ENCODE measurements at regions not wholly inside any gene's neighbourhood (a gene's known extent, or its start where the extent isn't known, plus 50 kb on each side); places are given as distances from the start of the nearest gene placed in this dataset.

DNA sequence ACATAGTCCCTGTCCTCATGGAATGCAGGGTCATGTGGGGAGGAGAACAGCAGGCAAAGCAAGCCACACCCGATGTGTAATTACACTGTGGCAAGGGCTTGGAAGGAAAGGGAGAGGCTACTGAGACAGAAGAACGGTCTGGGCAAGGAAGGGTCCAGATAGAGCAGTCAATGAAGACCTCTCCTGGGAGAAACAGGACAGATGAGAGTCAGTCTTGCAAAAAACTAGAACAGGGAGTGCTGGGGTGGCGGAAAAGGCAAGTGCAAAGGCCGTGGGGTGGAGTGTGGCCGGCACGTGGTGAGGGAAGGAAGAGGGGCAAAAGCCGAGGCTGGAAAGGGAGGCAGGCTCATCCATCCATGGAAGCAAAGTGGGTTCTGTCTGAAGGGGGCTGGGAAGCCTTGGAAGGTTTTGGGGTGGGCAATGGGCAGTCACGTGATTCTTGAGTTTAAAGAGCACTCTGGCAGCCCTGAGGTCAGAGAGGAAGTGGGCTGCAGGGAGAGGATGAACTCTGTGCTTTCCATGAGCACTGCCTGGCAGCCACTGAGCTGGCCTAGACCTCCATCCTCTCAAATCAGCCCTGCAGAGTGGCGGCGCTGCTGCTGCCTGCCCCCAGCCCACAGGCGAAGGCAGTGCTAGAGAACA, 182.2 kb downstream of the INHBB start (continued):
- TF ChIP-seq, protein P1, sequence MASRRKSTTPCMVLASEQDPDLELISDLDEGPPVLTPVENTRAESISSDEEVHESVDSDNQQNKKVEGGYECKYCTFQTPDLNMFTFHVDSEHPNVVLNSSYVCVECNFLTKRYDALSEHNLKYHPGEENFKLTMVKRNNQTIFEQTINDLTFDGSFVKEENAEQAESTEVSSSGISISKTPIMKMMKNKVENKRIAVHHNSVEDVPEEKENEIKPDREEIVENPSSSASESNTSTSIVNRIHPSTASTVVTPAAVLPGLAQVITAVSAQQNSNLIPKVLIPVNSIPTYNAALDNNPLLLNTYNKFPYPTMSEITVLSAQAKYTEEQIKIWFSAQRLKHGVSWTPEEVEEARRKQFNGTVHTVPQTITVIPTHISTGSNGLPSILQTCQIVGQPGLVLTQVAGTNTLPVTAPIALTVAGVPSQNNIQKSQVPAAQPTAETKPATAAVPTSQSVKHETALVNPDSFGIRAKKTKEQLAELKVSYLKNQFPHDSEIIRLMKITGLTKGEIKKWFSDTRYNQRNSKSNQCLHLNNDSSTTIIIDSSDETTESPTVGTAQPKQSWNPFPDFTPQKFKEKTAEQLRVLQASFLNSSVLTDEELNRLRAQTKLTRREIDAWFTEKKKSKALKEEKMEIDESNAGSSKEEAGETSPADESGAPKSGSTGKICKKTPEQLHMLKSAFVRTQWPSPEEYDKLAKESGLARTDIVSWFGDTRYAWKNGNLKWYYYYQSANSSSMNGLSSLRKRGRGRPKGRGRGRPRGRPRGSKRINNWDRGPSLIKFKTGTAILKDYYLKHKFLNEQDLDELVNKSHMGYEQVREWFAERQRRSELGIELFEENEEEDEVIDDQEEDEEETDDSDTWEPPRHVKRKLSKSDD (CRISPR knock-in tag; IDR thresholded peaks at IDR 0.05; ENCODE audit: low read depth), result 0 out of 2 replicates have a peak, but pooled peaks have one; percentile 56
- TF ChIP-seq YEATS4 (CRISPR knock-in tag; IDR thresholded peaks at IDR 0.05; ENCODE audit: borderline replicate concordance) (no peak), KLF12 (CRISPR knock-in tag; IDR thresholded peaks at IDR 0.05; ENCODE audit: borderline replicate concordance) (no peak), ELF3 (CRISPR knock-in tag; IDR thresholded peaks at IDR 0.05) (peak; percentile 79), REPIN1 (CRISPR knock-in tag; IDR thresholded peaks at IDR 0.05; ENCODE audit: borderline replicate concordance, low read depth) (peak; percentile 76), NR2F6 (IDR thresholded peaks at IDR 0.05) (peak; percentile 56; the same call in 1 of the 2 replicates), NR2F6 (CRISPR knock-in tag; IDR thresholded peaks at IDR 0.05) (0 out of 2 replicates have a peak, but pooled peaks have one; percentile 33), RAD21 (CRISPR knock-in tag; IDR thresholded peaks at IDR 0.05) (no peak; the same call in 1 of the 2 replicates), RFXAP (CRISPR knock-in tag; IDR thresholded peaks at IDR 0.05; ENCODE audit: borderline replicate concordance) (peak; percentile 81; the same call in 1 of the 2 replicates), ZNF333 (CRISPR knock-in tag; IDR thresholded peaks at IDR 0.05; ENCODE audit: borderline replicate concordance) (peak; percentile 26; the same call in 1 of the 2 replicates), TOE1 (CRISPR knock-in tag; IDR thresholded peaks at IDR 0.05) (no peak), ATRX (CRISPR knock-in tag; IDR thresholded peaks at IDR 0.05; ENCODE audit: borderline replicate concordance) (no peak), ZNF782 (CRISPR knock-in tag; IDR thresholded peaks at IDR 0.05; ENCODE audit: borderline replicate concordance) (peak; percentile 77; the same call in 1 of the 2 replicates), MTF1 (CRISPR knock-in tag; IDR thresholded peaks at IDR 0.05) (no peak), MBNL3 (CRISPR knock-in tag; conservative IDR thresholded peaks at IDR 0.05) (no peak)
- TF ChIP-seq, protein P2, sequence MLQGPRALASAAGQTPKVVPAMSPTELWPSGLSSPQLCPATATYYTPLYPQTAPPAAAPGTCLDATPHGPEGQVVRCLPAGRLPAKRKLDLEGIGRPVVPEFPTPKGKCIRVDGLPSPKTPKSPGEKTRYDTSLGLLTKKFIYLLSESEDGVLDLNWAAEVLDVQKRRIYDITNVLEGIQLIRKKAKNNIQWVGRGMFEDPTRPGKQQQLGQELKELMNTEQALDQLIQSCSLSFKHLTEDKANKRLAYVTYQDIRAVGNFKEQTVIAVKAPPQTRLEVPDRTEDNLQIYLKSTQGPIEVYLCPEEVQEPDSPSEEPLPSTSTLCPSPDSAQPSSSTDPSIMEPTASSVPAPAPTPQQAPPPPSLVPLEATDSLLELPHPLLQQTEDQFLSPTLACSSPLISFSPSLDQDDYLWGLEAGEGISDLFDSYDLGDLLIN (CRISPR knock-in tag; IDR thresholded peaks at IDR 0.05; ENCODE audit: borderline replicate concordance), result no peak
- TF ChIP-seq, protein P3, sequence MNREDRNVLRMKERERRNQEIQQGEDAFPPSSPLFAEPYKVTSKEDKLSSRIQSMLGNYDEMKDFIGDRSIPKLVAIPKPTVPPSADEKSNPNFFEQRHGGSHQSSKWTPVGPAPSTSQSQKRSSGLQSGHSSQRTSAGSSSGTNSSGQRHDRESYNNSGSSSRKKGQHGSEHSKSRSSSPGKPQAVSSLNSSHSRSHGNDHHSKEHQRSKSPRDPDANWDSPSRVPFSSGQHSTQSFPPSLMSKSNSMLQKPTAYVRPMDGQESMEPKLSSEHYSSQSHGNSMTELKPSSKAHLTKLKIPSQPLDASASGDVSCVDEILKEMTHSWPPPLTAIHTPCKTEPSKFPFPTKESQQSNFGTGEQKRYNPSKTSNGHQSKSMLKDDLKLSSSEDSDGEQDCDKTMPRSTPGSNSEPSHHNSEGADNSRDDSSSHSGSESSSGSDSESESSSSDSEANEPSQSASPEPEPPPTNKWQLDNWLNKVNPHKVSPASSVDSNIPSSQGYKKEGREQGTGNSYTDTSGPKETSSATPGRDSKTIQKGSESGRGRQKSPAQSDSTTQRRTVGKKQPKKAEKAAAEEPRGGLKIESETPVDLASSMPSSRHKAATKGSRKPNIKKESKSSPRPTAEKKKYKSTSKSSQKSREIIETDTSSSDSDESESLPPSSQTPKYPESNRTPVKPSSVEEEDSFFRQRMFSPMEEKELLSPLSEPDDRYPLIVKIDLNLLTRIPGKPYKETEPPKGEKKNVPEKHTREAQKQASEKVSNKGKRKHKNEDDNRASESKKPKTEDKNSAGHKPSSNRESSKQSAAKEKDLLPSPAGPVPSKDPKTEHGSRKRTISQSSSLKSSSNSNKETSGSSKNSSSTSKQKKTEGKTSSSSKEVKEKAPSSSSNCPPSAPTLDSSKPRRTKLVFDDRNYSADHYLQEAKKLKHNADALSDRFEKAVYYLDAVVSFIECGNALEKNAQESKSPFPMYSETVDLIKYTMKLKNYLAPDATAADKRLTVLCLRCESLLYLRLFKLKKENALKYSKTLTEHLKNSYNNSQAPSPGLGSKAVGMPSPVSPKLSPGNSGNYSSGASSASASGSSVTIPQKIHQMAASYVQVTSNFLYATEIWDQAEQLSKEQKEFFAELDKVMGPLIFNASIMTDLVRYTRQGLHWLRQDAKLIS (CRISPR knock-in tag; IDR thresholded peaks at IDR 0.05), result no peak
- TF ChIP-seq, protein P4, sequence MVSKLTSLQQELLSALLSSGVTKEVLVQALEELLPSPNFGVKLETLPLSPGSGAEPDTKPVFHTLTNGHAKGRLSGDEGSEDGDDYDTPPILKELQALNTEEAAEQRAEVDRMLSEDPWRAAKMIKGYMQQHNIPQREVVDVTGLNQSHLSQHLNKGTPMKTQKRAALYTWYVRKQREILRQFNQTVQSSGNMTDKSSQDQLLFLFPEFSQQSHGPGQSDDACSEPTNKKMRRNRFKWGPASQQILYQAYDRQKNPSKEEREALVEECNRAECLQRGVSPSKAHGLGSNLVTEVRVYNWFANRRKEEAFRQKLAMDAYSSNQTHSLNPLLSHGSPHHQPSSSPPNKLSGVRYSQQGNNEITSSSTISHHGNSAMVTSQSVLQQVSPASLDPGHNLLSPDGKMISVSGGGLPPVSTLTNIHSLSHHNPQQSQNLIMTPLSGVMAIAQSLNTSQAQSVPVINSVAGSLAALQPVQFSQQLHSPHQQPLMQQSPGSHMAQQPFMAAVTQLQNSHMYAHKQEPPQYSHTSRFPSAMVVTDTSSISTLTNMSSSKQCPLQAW (CRISPR knock-in tag; IDR thresholded peaks at IDR 0.05), result 0 out of 2 replicates have a peak, but pooled peaks have one; percentile 51
- TF ChIP-seq, protein P5, sequence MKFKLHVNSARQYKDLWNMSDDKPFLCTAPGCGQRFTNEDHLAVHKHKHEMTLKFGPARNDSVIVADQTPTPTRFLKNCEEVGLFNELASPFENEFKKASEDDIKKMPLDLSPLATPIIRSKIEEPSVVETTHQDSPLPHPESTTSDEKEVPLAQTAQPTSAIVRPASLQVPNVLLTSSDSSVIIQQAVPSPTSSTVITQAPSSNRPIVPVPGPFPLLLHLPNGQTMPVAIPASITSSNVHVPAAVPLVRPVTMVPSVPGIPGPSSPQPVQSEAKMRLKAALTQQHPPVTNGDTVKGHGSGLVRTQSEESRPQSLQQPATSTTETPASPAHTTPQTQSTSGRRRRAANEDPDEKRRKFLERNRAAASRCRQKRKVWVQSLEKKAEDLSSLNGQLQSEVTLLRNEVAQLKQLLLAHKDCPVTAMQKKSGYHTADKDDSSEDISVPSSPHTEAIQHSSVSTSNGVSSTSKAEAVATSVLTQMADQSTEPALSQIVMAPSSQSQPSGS (CRISPR knock-in tag; IDR thresholded peaks at IDR 0.05), result 0 out of 2 replicates have a peak, but pooled peaks have one; percentile 23
